CD14-positive monocyte (primary cell): ENCODE measurements at regions not wholly inside any gene's neighbourhood (a gene's known extent, or its start where the extent isn't known, plus 50 kb on each side); places are given as distances from the start of the nearest gene placed in this dataset.

ENCODE experiments used
- DNase-seq, 3 donors: peaks; one replicate each; pipeline ENCODE4 v3.0.0-alpha.2; 2011 to 2022
- H2AFZ ChIP-seq: 2 replicates; pipeline ENCODE4 v1.6.0; 2012; ENCODE audit warnings: mild to moderate bottlenecking, low read depth, low read length, inconsistent platforms; ENCODE audit not compliant: insufficient read depth, poor library complexity, severe bottlenecking
- H3K27ac ChIP-seq, 2 donors: 1 replicate in 1 of 2; 2 replicates in 1 of 2; pipeline ENCODE4 v1.5.1; 2012 to 2013; ENCODE audit warnings: low read length in 2 of 2, control low read depth in 1 of 2, inconsistent platforms in 1 of 2, low read depth in 1 of 2, mild to moderate bottlenecking in 1 of 2
- H3K27me3 ChIP-seq, 2 donors: one replicate each; pipeline versions ENCODE4 v1.6.0 to v1.6.1; 2011 to 2013; ENCODE audit warnings: low read length in 2 of 2; ENCODE audit not compliant: control insufficient read depth in 2 of 2, insufficient read depth in 2 of 2
- H3K36me3 ChIP-seq, 2 donors: replicated peaks in 1 of 2; 1 replicate in 1 of 2; 2 replicates in 1 of 2; pipeline versions ENCODE4 v1.5.1 to v1.6.1; 2012 to 2013; ENCODE audit warnings: low read length in 2 of 2, control low read depth in 1 of 2, inconsistent platforms in 1 of 2, mild to moderate bottlenecking in 1 of 2; ENCODE audit not compliant: insufficient read depth in 2 of 2, control insufficient read depth in 1 of 2
- H3K4me1 ChIP-seq, 2 donors: 1 replicate in 1 of 2; 2 replicates in 1 of 2; pipeline versions ENCODE4 v1.5.1 to v1.6.1; 2012 to 2013; ENCODE audit warnings: low read length in 2 of 2, control low read depth in 1 of 2, inconsistent platforms in 1 of 2, mild to moderate bottlenecking in 1 of 2, moderate library complexity in 1 of 2; ENCODE audit not compliant: insufficient read depth in 2 of 2, control insufficient read depth in 1 of 2
- H3K4me2 ChIP-seq: replicated peaks from 2 replicates; pipeline ENCODE3; 2012; ENCODE audit warnings: low read length, moderate library complexity, mild to moderate bottlenecking; ENCODE audit not compliant: poor library complexity, severe bottlenecking; ENCODE audit errors: extremely low read depth
- H3K4me3 ChIP-seq, 3 experiments: fragments of 200-600 bp in 1 of 3; sonication (generic) in 1 of 3; replicated peaks in 1 of 3; 1 replicate in 2 of 3; 2 replicates in 1 of 3; pipeline ENCODE4 v1.5.1; 2011 to 2013; ENCODE audit warnings: low read length in 3 of 3, mild to moderate bottlenecking in 3 of 3, control low read depth in 2 of 3, low read depth in 2 of 3, inconsistent platforms in 1 of 3, moderate library complexity in 1 of 3
- H3K79me2 ChIP-seq: 2 replicates; pipeline ENCODE4 v1.6.0; 2012; ENCODE audit warnings: mild to moderate bottlenecking, control low read depth, inconsistent platforms, low read length, moderate library complexity; ENCODE audit not compliant: insufficient read depth
- H3K9ac ChIP-seq: 2 replicates; pipeline ENCODE4 v1.6.0; 2017; ENCODE audit warnings: low read length, mild to moderate bottlenecking; ENCODE audit not compliant: insufficient read depth, poor library complexity, severe bottlenecking
- H3K9me3 ChIP-seq, 2 donors: replicated peaks in 1 of 2; 1 replicate in 1 of 2; 2 replicates in 1 of 2; pipeline versions ENCODE4 v1.5.1 to v1.6.1; 2012 to 2013; ENCODE audit warnings: low read length in 2 of 2, control low read depth in 1 of 2; ENCODE audit not compliant: control insufficient read depth in 1 of 2, insufficient read depth in 1 of 2
- H4K20me1 ChIP-seq: 2 replicates; pipeline ENCODE4 v1.6.0; 2012; ENCODE audit warnings: mild to moderate bottlenecking, low read length, control low read depth, moderate library complexity; ENCODE audit not compliant: insufficient read depth
- H3K27ac Mint-ChIP-seq, 7 donors: one replicate each; pipeline ENCODE4 v1.8.0; 2020; ENCODE audit warnings: mild to moderate bottlenecking in 7 of 7, mixed read lengths in 7 of 7, moderate library complexity in 6 of 7, inconsistent platforms in 2 of 7
- H3K27me3 Mint-ChIP-seq, 3 donors: one replicate each; pipeline ENCODE4 v1.8.0; 2021 to 2022; ENCODE audit warnings: low read depth in 3 of 3, mild to moderate bottlenecking in 3 of 3, mixed read lengths in 3 of 3, moderate library complexity in 3 of 3, inconsistent platforms in 1 of 3
- H3K36me3 Mint-ChIP-seq, 2 donors: one replicate each; pipeline ENCODE4 v1.8.0; 2020; ENCODE audit warnings: mixed read lengths in 2 of 2, inconsistent platforms in 1 of 2, mild to moderate bottlenecking in 1 of 2
- H3K4me1 Mint-ChIP-seq: one replicate; pipeline ENCODE4 v1.8.0; 2020; ENCODE audit warnings: mild to moderate bottlenecking, mixed read lengths
- H3K4me3 Mint-ChIP-seq, 2 donors: one replicate each; pipeline ENCODE4 v1.8.0; 2020; ENCODE audit warnings: mild to moderate bottlenecking in 2 of 2, mixed read lengths in 2 of 2, moderate library complexity in 1 of 2
- H3K9me3 Mint-ChIP-seq, 7 donors: one replicate each; pipeline ENCODE4 v1.8.0; 2020 to 2022; ENCODE audit warnings: mixed read lengths in 7 of 7, mild to moderate bottlenecking in 6 of 7, moderate library complexity in 6 of 7, inconsistent platforms in 2 of 7
- WGBS: methylation state at CpG from one replicate; pipeline ENCODE4 v1.1.5; 2013; ENCODE audit warnings: missing lambda C conversion rate; ENCODE audit not compliant: insufficient coverage; 5-methylcytosine and 5-hydroxymethylcytosine counted together
- intact Hi-C, 2 donors: fragments of 100-400 bp; cut with micrococcal nuclease; formaldehyde crosslinking; loops; one replicate each; pipeline versions ENCODE4 v1.15.0 to v1.15.1; 2023
- TF ChIP-seq, protein P1 (sequence below): fragments of 200-600 bp; IDR thresholded peaks from one replicate; pipeline ENCODE4 v1.8.0; 2022; ENCODE audit warnings: antibody characterized with exemption, mild to moderate bottlenecking

DNA sequence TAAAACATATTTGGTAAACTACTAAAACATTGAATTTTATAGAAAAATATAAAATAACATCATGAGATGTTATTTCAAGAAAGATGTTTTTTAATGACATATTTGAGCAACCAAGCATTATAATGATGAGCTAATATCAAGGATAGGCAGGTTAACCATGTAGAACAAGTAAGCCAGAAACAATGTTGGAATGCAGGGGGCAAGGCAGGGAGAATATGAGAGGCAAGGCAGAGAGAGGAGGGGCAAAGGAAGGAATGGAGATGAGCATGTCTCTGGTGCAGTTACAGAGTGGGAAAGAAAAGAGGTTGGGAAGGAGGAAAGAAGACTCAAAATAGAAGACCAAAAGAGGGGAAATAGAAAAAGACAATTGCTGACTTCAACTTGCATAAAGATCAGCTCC lies 390.4 kb downstream of the MCTP2 start:
- TF ChIP-seq, protein P1, sequence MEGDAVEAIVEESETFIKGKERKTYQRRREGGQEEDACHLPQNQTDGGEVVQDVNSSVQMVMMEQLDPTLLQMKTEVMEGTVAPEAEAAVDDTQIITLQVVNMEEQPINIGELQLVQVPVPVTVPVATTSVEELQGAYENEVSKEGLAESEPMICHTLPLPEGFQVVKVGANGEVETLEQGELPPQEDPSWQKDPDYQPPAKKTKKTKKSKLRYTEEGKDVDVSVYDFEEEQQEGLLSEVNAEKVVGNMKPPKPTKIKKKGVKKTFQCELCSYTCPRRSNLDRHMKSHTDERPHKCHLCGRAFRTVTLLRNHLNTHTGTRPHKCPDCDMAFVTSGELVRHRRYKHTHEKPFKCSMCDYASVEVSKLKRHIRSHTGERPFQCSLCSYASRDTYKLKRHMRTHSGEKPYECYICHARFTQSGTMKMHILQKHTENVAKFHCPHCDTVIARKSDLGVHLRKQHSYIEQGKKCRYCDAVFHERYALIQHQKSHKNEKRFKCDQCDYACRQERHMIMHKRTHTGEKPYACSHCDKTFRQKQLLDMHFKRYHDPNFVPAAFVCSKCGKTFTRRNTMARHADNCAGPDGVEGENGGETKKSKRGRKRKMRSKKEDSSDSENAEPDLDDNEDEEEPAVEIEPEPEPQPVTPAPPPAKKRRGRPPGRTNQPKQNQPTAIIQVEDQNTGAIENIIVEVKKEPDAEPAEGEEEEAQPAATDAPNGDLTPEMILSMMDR = no peak
- H3K27ac ChIP-seq = no peak overlapping the region
- H3K4me1 Mint-ChIP-seq = no peaks in the 10 kb centered on the region
- no peaks in the 10 kb centered on the region for H3K36me3 Mint-ChIP-seq
- no peaks in the 10 kb centered on the region for H3K79me2 ChIP-seq
- no peaks in the 10 kb centered on the region for H3K9me3 Mint-ChIP-seq
- intact Hi-C loops = no loop called here
- H4K20me1 ChIP-seq = no peaks in the 10 kb centered on the region
- H3K4me1 ChIP-seq = no peaks in the 10 kb centered on the region
- H3K9ac ChIP-seq = no peak overlapping the region
- H3K9me3 ChIP-seq = no peaks in the 10 kb centered on the region
- H3K27ac Mint-ChIP-seq = no peak overlapping the region
- H3K4me2 ChIP-seq = no peak overlapping the region
- no peak overlapping the region for H3K4me3 ChIP-seq
- DNase-seq = no peak
- H3K27me3 Mint-ChIP-seq = peaks cover 0 to 5% (median 4%) of the 10 kb centered on the region in 3 donors
- no peaks in the 10 kb centered on the region for H3K36me3 ChIP-seq
- no peaks in the 10 kb centered on the region for H3K27me3 ChIP-seq
- no peak overlapping the region for H2AFZ ChIP-seq
- H3K4me3 Mint-ChIP-seq = no peak overlapping the region

DNA sequence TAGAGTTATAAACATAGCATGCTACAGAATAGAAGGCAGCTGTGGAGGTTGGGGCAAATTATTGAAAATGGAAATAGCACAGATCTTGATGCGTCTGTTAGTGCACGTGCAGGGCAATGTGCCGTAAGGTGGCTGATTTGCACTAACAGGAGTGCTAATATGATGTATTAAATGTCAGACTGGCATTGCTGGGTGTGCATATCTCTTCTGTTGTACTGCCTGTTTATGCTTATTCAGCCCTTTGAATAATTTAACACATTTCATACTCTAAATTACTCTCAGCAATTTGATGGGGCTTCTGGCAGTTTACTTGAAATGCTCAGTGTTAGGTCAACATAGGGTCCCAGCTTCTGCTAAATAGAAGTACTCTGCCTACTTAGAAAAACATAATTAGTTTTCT lies 395.6 kb downstream of the MCTP2 start:
- Histone ChIP-seq H3K4me1 (no peaks in the 10 kb centered on the region), H3K36me3 (no peaks in the 10 kb centered on the region), H3K9ac (no peak overlapping the region), H3K27me3 (peaks cover 0 to 8% of the 10 kb centered on the region in 2 donors), H2AFZ (no peak overlapping the region), H4K20me1 (no peaks in the 10 kb centered on the region), H3K9me3 (no peaks in the 10 kb centered on the region), H3K79me2 (no peaks in the 10 kb centered on the region), H3K27ac (no peak overlapping the region), H3K4me3 (no peak overlapping the region), H3K4me2 (no peak overlapping the region)
- H3K9me3 Mint-ChIP-seq = no peaks in the 10 kb centered on the region
- H3K4me1 Mint-ChIP-seq = no peaks in the 10 kb centered on the region
- peaks cover under 1 to 9% (median 8%) of the 10 kb centered on the region in 3 donors for H3K27me3 Mint-ChIP-seq
- no peak overlapping the region for H3K27ac Mint-ChIP-seq
- WGBS = 100% methylated on average over 2 of the region's 3 CpGs
- H3K36me3 Mint-ChIP-seq = no peaks in the 10 kb centered on the region
- TF ChIP-seq, protein P1 = no peak
- intact Hi-C loops = no loop called here
- DNase-seq = no peak
- no peak overlapping the region for H3K4me3 Mint-ChIP-seq
